ENCODE measurements at regions not wholly inside any gene's neighbourhood (a gene's known extent, or its start where the extent isn't known, plus 50 kb on each side); places are given as distances from the start of the nearest gene placed in this dataset.

GRCh38 chrX:111006116-111006515 is 89.9 kb upstream of the PAK3 start:
- no peak for TF ChIP-seq EP300 (IDR thresholded peaks at IDR 0.05; ENCODE audit: borderline replicate concordance)
- TF ChIP-seq REST (IDR thresholded peaks at IDR 0.05; ENCODE audit: low read depth) = no peak
- no peak for TF ChIP-seq CREB1 (IDR thresholded peaks at IDR 0.05; ENCODE audit: low read depth)
- TF ChIP-seq EGR1 (IDR thresholded peaks at IDR 0.05) = no peak
- no peak for TF ChIP-seq RAD21 (IDR thresholded peaks at IDR 0.05; ENCODE audit: low read depth)
- TF ChIP-seq YY1 (IDR thresholded peaks at IDR 0.05; ENCODE audit: low read depth) = no peak
- no peak for TF ChIP-seq TCF12 (IDR thresholded peaks at IDR 0.05; ENCODE audit: low read depth)
- no peak for TF ChIP-seq TEAD4 (IDR thresholded peaks at IDR 0.05)
- TF ChIP-seq FOXM1 (IDR thresholded peaks at IDR 0.05; ENCODE audit: borderline replicate concordance, low read depth) = no peak

Measured in Ishikawa (cell line).